OCI-LY1 (cell line): ENCODE measurements at regions not wholly inside any gene's neighbourhood (a gene's known extent, or its start where the extent isn't known, plus 50 kb on each side); places are given as distances from the start of the nearest gene placed in this dataset.
"Not testable (repeated sequence)": the region's sequence is repeated elsewhere in the genome, so short reads cannot be mapped to it uniquely, and the experiment has no call there.

Experiments used
- H2AFZ ChIP-seq: fragments of 200-600 bp; sonication (generic), shearing (Covaris generic); 2 replicates; pipeline ENCODE4 v1.6.0; 2014; ENCODE audit warnings: antibody characterized with exemption, mild to moderate bottlenecking, low read length
- H3F3A ChIP-seq: fragments of 200-600 bp; sonication (generic), shearing (Covaris generic); 2 replicates; pipeline ENCODE4 v1.6.0; 2014; ENCODE audit warnings: mild to moderate bottlenecking, antibody characterized with exemption, low read length, moderate library complexity; ENCODE audit not compliant: insufficient read depth
- H3K27ac ChIP-seq: fragments of 200-600 bp; sonication (generic); 2 replicates; pipeline ENCODE4 v1.5.1; 2014; ENCODE audit warnings: low read length, mixed run types, mild to moderate bottlenecking, low read depth; ENCODE audit not compliant: poor library complexity, severe bottlenecking
- H3K27me3 ChIP-seq: fragments of 200-600 bp; sonication (generic); 2 replicates; pipeline ENCODE4 v1.6.0; 2014; ENCODE audit warnings: antibody characterized with exemption, mild to moderate bottlenecking, low read length, moderate library complexity; ENCODE audit not compliant: insufficient read depth
- H3K36me3 ChIP-seq: fragments of 200-600 bp; sonication (generic); 2 replicates; pipeline ENCODE4 v1.6.1; 2014; ENCODE audit warnings: mild to moderate bottlenecking, antibody characterized with exemption, low read length, moderate library complexity, mixed read lengths; ENCODE audit not compliant: insufficient read depth
- H3K4me1 ChIP-seq: fragments of 200-600 bp; sonication (generic); 2 replicates; pipeline ENCODE4 v1.5.1; 2014; ENCODE audit warnings: mild to moderate bottlenecking, low read length, moderate library complexity; ENCODE audit not compliant: insufficient read depth, severe bottlenecking
- H3K4me2 ChIP-seq: fragments of 200-600 bp; sonication (generic), shearing (Covaris generic); 2 replicates; pipeline ENCODE4 v1.6.1; 2014; ENCODE audit warnings: low read length
- H3K4me3 ChIP-seq: fragments of 200-600 bp; sonication (generic); 2 replicates; pipeline ENCODE4 v1.5.1; 2014; ENCODE audit warnings: low read length, low read depth, mild to moderate bottlenecking, mixed read lengths; ENCODE audit not compliant: poor library complexity, severe bottlenecking
- H3K79me2 ChIP-seq: fragments of 200-600 bp; shearing (Covaris generic); 2 replicates; pipeline ENCODE4 v1.6.1; 2016; ENCODE audit warnings: mixed run types, low read length, mixed read lengths; ENCODE audit not compliant: insufficient read depth
- H3K9ac ChIP-seq: fragments of 200-600 bp; sonication (generic), shearing (Covaris generic); 2 replicates; pipeline ENCODE4 v1.6.1; 2014; ENCODE audit warnings: mild to moderate bottlenecking, low read length, mixed read lengths
- H3K9me2 ChIP-seq: fragments of 200-600 bp; sonication (generic), shearing (Covaris generic); 2 replicates; pipeline ENCODE4 v1.6.1; 2014; ENCODE audit warnings: low read depth, mild to moderate bottlenecking, low read length, mixed read lengths
- H3K9me3 ChIP-seq: fragments of 200-600 bp; shearing (Covaris generic); 2 replicates; pipeline ENCODE4 v1.6.1; 2014; ENCODE audit warnings: low read length, mixed read lengths
- H4K20me1 ChIP-seq: fragments of 200-600 bp; sonication (generic), shearing (Covaris generic); 2 replicates; pipeline ENCODE4 v1.6.0; 2016; ENCODE audit warnings: mild to moderate bottlenecking, low read length; ENCODE audit not compliant: insufficient read depth
- EZH2 ChIP-seq: fragments of 200-600 bp; sonication (generic), shearing (Covaris generic); IDR thresholded peaks from 2 replicates; pipeline ENCODE4 v1.8.0; 2017; ENCODE audit warnings: borderline replicate concordance, mixed run types, mild to moderate bottlenecking, antibody characterized with exemption, low read length, moderate library complexity, mixed read lengths
- TF ChIP-seq, protein P1 (sequence below): fragments of 200-600 bp; sonication (generic), shearing (Covaris generic); IDR thresholded peaks from 2 replicates; pipeline ENCODE4 v1.5.1; 2017; ENCODE audit warnings: mild to moderate bottlenecking, antibody characterized with exemption, low read length, moderate library complexity, mixed read lengths

DNA sequence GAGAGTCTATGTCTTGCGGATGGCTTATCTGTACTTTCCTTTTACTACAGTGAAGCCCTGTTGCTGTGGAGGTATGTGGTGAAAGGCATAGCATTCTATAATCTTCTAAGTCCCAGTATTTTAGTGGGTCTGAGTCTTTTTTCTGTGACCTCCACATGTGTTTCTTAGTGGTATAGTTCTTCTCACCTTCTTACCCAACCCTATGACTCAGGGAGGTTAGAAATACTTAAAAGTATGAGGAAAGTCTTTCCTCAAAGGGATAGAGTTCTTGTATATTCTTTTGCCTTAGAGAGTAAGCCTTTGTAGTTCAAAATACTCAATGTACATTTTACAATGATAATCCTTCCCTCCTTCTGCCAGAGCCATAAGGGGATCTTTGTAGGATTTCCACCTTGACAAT, 621.9 kb upstream of the CTNND2 start:
- Histone ChIP-seq H3K9ac (no peak overlapping the region), H4K20me1 (no peaks in the 10 kb centered on the region), H3K27ac (no peak overlapping the region), H3K79me2 (no peaks in the 10 kb centered on the region), H3K4me3 (no peak overlapping the region), H2AFZ (no peak overlapping the region), H3K9me2 (no peaks in the 10 kb centered on the region), H3K4me2 (no peak overlapping the region), H3K36me3 (no peaks in the 10 kb centered on the region), H3K4me1 (no peaks in the 10 kb centered on the region), H3F3A (no peaks in the 10 kb centered on the region), H3K9me3 (no peaks in the 10 kb centered on the region), H3K27me3 (no peaks in the 10 kb centered on the region)
- TF ChIP-seq, protein P1, sequence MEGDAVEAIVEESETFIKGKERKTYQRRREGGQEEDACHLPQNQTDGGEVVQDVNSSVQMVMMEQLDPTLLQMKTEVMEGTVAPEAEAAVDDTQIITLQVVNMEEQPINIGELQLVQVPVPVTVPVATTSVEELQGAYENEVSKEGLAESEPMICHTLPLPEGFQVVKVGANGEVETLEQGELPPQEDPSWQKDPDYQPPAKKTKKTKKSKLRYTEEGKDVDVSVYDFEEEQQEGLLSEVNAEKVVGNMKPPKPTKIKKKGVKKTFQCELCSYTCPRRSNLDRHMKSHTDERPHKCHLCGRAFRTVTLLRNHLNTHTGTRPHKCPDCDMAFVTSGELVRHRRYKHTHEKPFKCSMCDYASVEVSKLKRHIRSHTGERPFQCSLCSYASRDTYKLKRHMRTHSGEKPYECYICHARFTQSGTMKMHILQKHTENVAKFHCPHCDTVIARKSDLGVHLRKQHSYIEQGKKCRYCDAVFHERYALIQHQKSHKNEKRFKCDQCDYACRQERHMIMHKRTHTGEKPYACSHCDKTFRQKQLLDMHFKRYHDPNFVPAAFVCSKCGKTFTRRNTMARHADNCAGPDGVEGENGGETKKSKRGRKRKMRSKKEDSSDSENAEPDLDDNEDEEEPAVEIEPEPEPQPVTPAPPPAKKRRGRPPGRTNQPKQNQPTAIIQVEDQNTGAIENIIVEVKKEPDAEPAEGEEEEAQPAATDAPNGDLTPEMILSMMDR: no peak
- no peak for TF ChIP-seq EZH2

DNA sequence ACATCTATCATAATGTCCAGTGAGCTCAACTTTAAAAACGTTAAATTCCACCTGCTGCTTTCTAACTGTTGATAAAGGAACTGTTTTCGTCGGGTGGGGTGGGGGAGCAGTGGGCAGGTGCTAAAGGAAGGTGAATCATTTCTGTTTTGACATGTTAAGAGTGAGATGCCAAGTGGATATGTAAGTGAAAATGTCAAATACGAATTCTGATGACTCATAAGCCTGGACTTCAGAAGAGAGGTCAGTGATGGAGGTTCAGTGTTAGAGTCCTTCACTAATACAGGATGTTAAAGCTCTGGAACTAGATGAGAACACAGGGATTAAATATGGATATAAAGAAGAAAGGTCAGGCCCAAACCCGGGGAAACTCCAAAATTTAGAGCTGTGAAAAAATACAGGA, 617.9 kb upstream of the CTNND2 start:
- no peaks in the 10 kb centered on the region for H3K36me3 ChIP-seq
- H3K9me3 ChIP-seq: no peaks in the 10 kb centered on the region
- TF ChIP-seq, protein P1: no peak
- TF ChIP-seq EZH2: no peak
- H3K9me2 ChIP-seq: no peaks in the 10 kb centered on the region
- H3K9ac ChIP-seq: no peak overlapping the region
- no peaks in the 10 kb centered on the region for H3K4me1 ChIP-seq
- no peak overlapping the region for H3K4me3 ChIP-seq
- no peaks in the 10 kb centered on the region for H3K79me2 ChIP-seq
- no peaks in the 10 kb centered on the region for H3F3A ChIP-seq
- H2AFZ ChIP-seq: no peak overlapping the region
- H3K27ac ChIP-seq: no peak overlapping the region
- no peaks in the 10 kb centered on the region for H4K20me1 ChIP-seq
- H3K27me3 ChIP-seq: no peaks in the 10 kb centered on the region
- H3K4me2 ChIP-seq: no peak overlapping the region

DNA sequence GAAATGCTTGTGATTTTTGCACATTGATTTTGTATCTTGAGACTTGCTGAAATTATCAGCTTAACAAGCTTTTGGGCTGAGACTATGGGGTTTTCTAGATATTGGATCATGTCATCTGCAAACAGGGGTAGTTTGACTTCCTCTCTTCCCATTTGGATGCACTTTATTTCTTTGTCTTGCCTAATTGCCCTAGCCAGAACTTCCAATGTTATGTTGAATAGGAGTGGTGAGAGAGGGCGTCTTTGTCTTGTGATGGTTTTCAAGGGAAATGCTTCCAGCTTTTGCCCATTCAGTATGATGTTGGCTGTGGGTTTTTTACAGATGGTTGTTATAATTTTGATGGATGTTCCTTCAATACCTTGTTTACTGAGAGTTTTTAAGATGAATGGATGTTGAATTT, 600.7 kb upstream of the CTNND2 start:
- H3K27me3 ChIP-seq, H3K9me2 ChIP-seq, H3K79me2 ChIP-seq, H3K4me1 ChIP-seq, H3K4me2 ChIP-seq, H3K9me3 ChIP-seq, H4K20me1 ChIP-seq, H3K9ac ChIP-seq, H2AFZ ChIP-seq, H3K36me3 ChIP-seq, H3F3A ChIP-seq, H3K27ac ChIP-seq, H3K4me3 ChIP-seq: not testable (repeated sequence)

DNA sequence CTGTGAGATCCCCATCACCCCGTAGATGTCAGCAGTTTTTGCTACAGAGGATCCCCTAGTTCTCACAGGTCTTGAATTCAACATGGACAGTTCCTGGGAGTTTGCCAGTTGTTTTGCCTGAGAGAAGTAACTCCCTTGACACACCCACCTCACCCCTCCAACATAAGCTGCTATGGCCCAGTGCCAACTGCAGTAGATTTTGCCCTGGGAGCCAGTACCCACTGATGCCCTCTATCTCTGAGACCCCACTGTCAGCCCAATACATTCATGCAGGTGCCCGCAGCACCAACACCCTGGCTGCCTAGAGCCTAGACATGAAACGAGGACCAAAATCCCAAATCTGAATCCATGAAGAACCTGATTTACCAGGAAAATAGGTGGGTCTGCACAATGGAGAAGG, 583.9 kb upstream of the CTNND2 start:
- Histone ChIP-seq H3K79me2 (no peaks in the 10 kb centered on the region), H3K9me3 (no peaks in the 10 kb centered on the region)

More for the DNA sequence above, 583.9 kb upstream of the CTNND2 start:
- Histone ChIP-seq H3K4me1 (no peaks in the 10 kb centered on the region), H3K9me2 (no peaks in the 10 kb centered on the region), H3K27me3 (no peaks in the 10 kb centered on the region), H3K27ac (no peak overlapping the region), H2AFZ (no peak overlapping the region), H4K20me1 (no peaks in the 10 kb centered on the region), H3K9ac (no peak overlapping the region), H3K4me3 (no peak overlapping the region), H3F3A (no peaks in the 10 kb centered on the region), H3K36me3 (no peaks in the 10 kb centered on the region), H3K4me2 (no peak overlapping the region)
- TF ChIP-seq EZH2: no peak
- TF ChIP-seq, protein P1: no peak
